Endothelial cell of umbilical vein (primary cell): ENCODE measurements at regions not wholly inside any gene's neighbourhood (a gene's known extent, or its start where the extent isn't known, plus 50 kb on each side); places are given as distances from the start of the nearest gene placed in this dataset.

Experiments
- CTCF ChIP-seq, 2 donors: IDR thresholded peaks; 1 replicate in 1 of 2; 2 replicates in 1 of 2; pipeline ENCODE4 v1.5.1; 2011; ENCODE audit warnings: low read length in 2 of 2, mild to moderate bottlenecking in 2 of 2, moderate library complexity in 2 of 2, control low read depth in 1 of 2, inconsistent platforms in 1 of 2, low read depth in 1 of 2; ENCODE audit not compliant: insufficient read depth in 1 of 2; ENCODE audit errors: extremely low read depth in 1 of 2
- MYC ChIP-seq: IDR thresholded peaks from one replicate; pipeline ENCODE4 v1.6.1; 2011; ENCODE audit warnings: mild to moderate bottlenecking, low read depth, low read length
- POLR2A ChIP-seq: IDR thresholded peaks from 2 replicates; pipeline ENCODE4 v1.6.1; 2012; ENCODE audit warnings: low read depth, mild to moderate bottlenecking, control low read depth, low read length
- POLR2AphosphoS5 ChIP-seq: IDR thresholded peaks from 2 replicates; pipeline ENCODE4 v1.6.1; 2012; ENCODE audit warnings: low read depth, mild to moderate bottlenecking, control low read depth, low read length, moderate library complexity; ENCODE audit not compliant: insufficient read depth

DNA sequence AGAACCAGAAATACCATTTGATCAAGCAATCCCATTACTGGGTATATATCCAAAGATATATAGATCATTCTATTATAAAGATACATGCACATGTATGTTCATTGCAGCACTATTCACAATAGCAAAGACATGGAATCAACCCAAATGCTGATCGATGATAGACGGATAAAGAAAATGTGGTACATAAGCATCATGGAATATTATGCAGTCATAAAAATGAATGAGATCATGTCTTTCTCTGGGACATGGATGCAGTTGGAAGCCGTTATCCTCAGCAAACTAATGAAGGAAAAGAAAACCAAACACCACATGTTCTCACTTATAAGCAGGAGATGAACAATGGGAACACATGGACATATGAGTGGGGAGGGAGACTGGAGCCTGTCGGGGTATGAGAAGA is 1540.9 kb upstream of the MIR17HG start:
- TF ChIP-seq CTCF (IDR thresholded peaks at IDR 0.05; ENCODE audit: extremely low read depth in 1 of 2, insufficient read depth in 1 of 2, low read depth in 1 of 2, low read length in 2 of 2) = no peak
- TF ChIP-seq POLR2A = no peak
- no peak for TF ChIP-seq MYC
- TF ChIP-seq POLR2AphosphoS5 = no peak
